GM12878 (cell line): ENCODE measurements at regions not wholly inside any gene's neighbourhood (a gene's known extent, or its start where the extent isn't known, plus 50 kb on each side); places are given as distances from the start of the nearest gene placed in this dataset.

Experiments
- ATAC-seq: fragments of 200-7000 bp; cut with Tn5 transposase; 3 replicates; pipeline ENCODE4 v1.9.1; 2020; ENCODE audit warnings: mild to moderate bottlenecking, moderate library complexity
- BruUV-seq: library from RNA; stranded (reverse); fragments of 400-500 nt; replicated peaks from 2 replicates; lab custom pipeline; 2021; lab: Mats Ljungman, UMichigan
- CTCF ChIA-PET: fragments of 300-600 bp; sonication (Branson Sonifier 250); formaldehyde crosslinking; extraction: SDS; loops from one replicate; lab custom pipeline; 2021; ENCODE audit warnings: inconsistent platforms; lab: Yijun Ruan, JAX
- POLR2A ChIA-PET: fragments of 350-600 bp; formaldehyde crosslinking; extraction: SDS; loops from one replicate; lab custom pipeline; 2021; ENCODE audit warnings: inconsistent platforms; lab: Charles Lee
- RAD21 ChIA-PET: fragments of 300-600 bp; sonication (Branson Sonifier 250); formaldehyde crosslinking; loops from one replicate; lab custom pipeline; 2023; ENCODE audit warnings: antibody characterized with exemption; ENCODE audit not compliant: unreplicated experiment; lab: Charles Lee
- SMC1A ChIA-PET: fragments of 300-600 bp; sonication (Branson Sonifier 250); formaldehyde crosslinking; loops from one replicate; lab custom pipeline; 2023; ENCODE audit not compliant: unreplicated experiment, uncharacterized antibody; lab: Charles Lee
- DNase-seq: peaks from one replicate; pipeline ENCODE4 v3.0.0-alpha.2; 2011; ENCODE audit warnings: low read depth, low spot score
- FAIRE-seq: peaks from 3 replicates; lab custom pipeline; 2011; peaks lifted over from hg19 to GRCh38; lab: Jason Lieb, UNC
- H2AFZ ChIP-seq: 2 replicates; pipeline ENCODE4 v1.6.0; 2011; ENCODE audit warnings: low read depth, low read length, control low read depth; ENCODE audit not compliant: control insufficient read depth
- H3K27ac ChIP-seq: 2 replicates; pipeline ENCODE4 v1.5.1; 2011; ENCODE audit warnings: control low read depth; ENCODE audit not compliant: control insufficient read depth, insufficient read depth
- H3K27me3 ChIP-seq, 2 experiments: replicated peaks in 1 of 2; 2 replicates each; pipeline versions ENCODE4 v1.6.0 to v1.6.1; 2011; ENCODE audit warnings: low read length in 1 of 2; ENCODE audit not compliant: control insufficient read depth in 2 of 2, insufficient read depth in 2 of 2
- H3K36me3 ChIP-seq, 2 experiments: 2 replicates each; pipeline ENCODE4 v1.5.1; 2011; ENCODE audit warnings: low read length in 1 of 2; ENCODE audit not compliant: control insufficient read depth in 2 of 2, insufficient read depth in 2 of 2
- H3K4me1 ChIP-seq: 2 replicates; pipeline ENCODE4 v1.6.1; 2011; ENCODE audit warnings: mild to moderate bottlenecking, low read length, moderate library complexity, mixed read lengths; ENCODE audit not compliant: control insufficient read depth, insufficient read depth
- H3K4me2 ChIP-seq: 2 replicates; pipeline ENCODE4 v1.6.0; 2011; ENCODE audit warnings: control low read depth; ENCODE audit not compliant: control insufficient read depth, insufficient read depth
- H3K4me3 ChIP-seq: fragments of 200-600 bp; sonication (generic); 2 replicates; pipeline ENCODE4 v1.5.1; 2016
- H3K79me2 ChIP-seq: 2 replicates; pipeline ENCODE4 v1.6.0; 2011; ENCODE audit warnings: low read length; ENCODE audit not compliant: control insufficient read depth, insufficient read depth
- H3K9ac ChIP-seq: 2 replicates; pipeline ENCODE4 v1.8.0; 2011; ENCODE audit warnings: low read length, control low read depth, mixed read lengths; ENCODE audit not compliant: control insufficient read depth, insufficient read depth
- H3K9me3 ChIP-seq: replicated peaks from 3 replicates; pipeline ENCODE4 v1.5.1; 2011; ENCODE audit warnings: mild to moderate bottlenecking, low read length; ENCODE audit not compliant: control insufficient read depth, insufficient read depth
- H4K20me1 ChIP-seq: 2 replicates; pipeline ENCODE4 v1.6.0; 2011; ENCODE audit not compliant: control insufficient read depth, insufficient read depth
- BCL11A ChIP-seq: IDR thresholded peaks from 2 replicates; pipeline ENCODE4 v1.6.1; 2011; ENCODE audit warnings: low read depth, low read length
- CEBPB ChIP-seq, 2 experiments: fragments of 150-350 bp in 1 of 2; IDR thresholded peaks; 2 replicates each; pipeline ENCODE4 v1.6.1; 2012 to 2014; ENCODE audit warnings: low read depth in 2 of 2, low read length in 2 of 2, borderline replicate concordance in 1 of 2, inconsistent platforms in 1 of 2
- CHD2 ChIP-seq: IDR thresholded peaks from 2 replicates; pipeline ENCODE4 v1.6.1; 2011; ENCODE audit warnings: low read depth, low read length, improper control_type of control experiment, borderline replicate concordance
- CHD4 ChIP-seq: fragments of 200-600 bp; sonication (generic); IDR thresholded peaks from 2 replicates; pipeline ENCODE4 v1.6.1; 2016; ENCODE audit warnings: mild to moderate bottlenecking
- KAT2A ChIP-seq: conservative IDR thresholded peaks from 2 replicates; pipeline ENCODE4 v1.6.1; 2011; ENCODE audit warnings: low read depth, low read length; ENCODE audit not compliant: control insufficient read depth
- MXI1 ChIP-seq: fragments of 150-350 bp; IDR thresholded peaks from 2 replicates; pipeline ENCODE4 v1.6.1; 2011; ENCODE audit warnings: low read depth, mild to moderate bottlenecking, inconsistent platforms, low read length, improper control_type of control experiment
- NFYB ChIP-seq: IDR thresholded peaks from 2 replicates; pipeline ENCODE4 v1.6.1; 2011; ENCODE audit warnings: low read depth, mild to moderate bottlenecking, low read length, improper control_type of control experiment, moderate library complexity; ENCODE audit not compliant: insufficient read depth
- NRF1 ChIP-seq: conservative IDR thresholded peaks from 2 replicates; pipeline ENCODE4 v1.6.1; 2011; ENCODE audit warnings: mild to moderate bottlenecking, low read depth, low read length, improper control_type of control experiment
- PAX8 ChIP-seq: fragments of 450-650 bp; IDR thresholded peaks from 2 replicates; pipeline ENCODE4 v1.6.1; 2017; ENCODE audit warnings: mild to moderate bottlenecking, moderate library complexity
- RAD51 ChIP-seq: fragments of 450-650 bp; IDR thresholded peaks from 2 replicates; pipeline ENCODE4 v1.6.1; 2016; ENCODE audit warnings: moderate library complexity, mild to moderate bottlenecking, inconsistent platforms
- SP1 ChIP-seq: IDR thresholded peaks from one replicate; pipeline ENCODE4 v1.6.1; 2011; ENCODE audit warnings: low read depth, low read length
- SREBF1 ChIP-seq: IDR thresholded peaks from 2 replicates; pipeline ENCODE4 v1.6.1; 2012; ENCODE audit warnings: mild to moderate bottlenecking, low read length
- WGBS: methylation state at CpG from one replicate; pipeline ENCODE4 v1.1.6; 2016; ENCODE audit warnings: low lambda C conversion rate; ENCODE audit not compliant: insufficient replicate concordance, insufficient coverage; ENCODE audit errors: missing lambda C conversion rate; 5-methylcytosine and 5-hydroxymethylcytosine counted together
- in situ Hi-C: fragments of 300-500 bp; cut with MboI; formaldehyde crosslinking; loops from 9 replicates; pipeline ENCODE4 v1.14.3; 2018; ENCODE audit warnings: mixed read lengths
- intact Hi-C: fragments of 100-400 bp; cut with micrococcal nuclease; formaldehyde crosslinking; loops from one replicate; pipeline ENCODE4 v1.14.2; 2022; ENCODE audit not compliant: unreplicated experiment
- TF ChIP-seq, protein P1 (sequence below): fragments of 450-650 bp; IDR thresholded peaks from 2 replicates; pipeline ENCODE4 v1.6.1; 2018; ENCODE audit warnings: mild to moderate bottlenecking, low read depth, moderate library complexity; ENCODE audit not compliant: partially characterized antibody
- TF ChIP-seq, protein P2 (sequence below): IDR thresholded peaks from 2 replicates; pipeline ENCODE4 v1.6.1; 2011; ENCODE audit warnings: mild to moderate bottlenecking, low read depth, low read length, moderate library complexity; ENCODE audit not compliant: insufficient replicate concordance

DNA sequence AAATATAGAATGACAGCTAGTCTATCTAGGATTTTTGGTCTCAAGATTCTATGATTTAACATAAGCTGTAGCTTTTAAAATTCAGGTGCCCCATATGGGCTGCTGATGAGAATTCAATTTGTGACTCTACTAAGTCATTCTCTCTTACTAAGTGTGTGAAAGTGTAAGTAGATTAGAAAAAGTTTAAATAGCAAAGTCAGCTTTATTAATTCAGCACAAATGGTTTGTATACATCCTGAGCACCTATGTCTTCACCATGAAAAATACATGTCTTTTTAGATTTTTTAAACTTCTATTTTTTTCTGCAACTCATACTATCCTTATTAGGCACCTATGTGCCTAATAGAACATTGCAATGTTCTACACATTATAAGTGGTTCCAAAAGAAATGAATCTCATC is 157.1 kb downstream of the METTL4 start (continued):
- TF ChIP-seq CHD2 (no peak), CEBPB (IDR thresholded peaks at IDR 0.05; ENCODE audit: borderline replicate concordance in 1 of 2, low read depth in 2 of 2, low read length in 2 of 2) (no peak)

GRCh38 chr18:2415656-2416055 is 155.6 kb downstream of the METTL4 start:
- no peak overlapping the region for H2AFZ ChIP-seq
- ChIA-PET CTCF (no interaction called here), RAD21 (interaction anchor here (1.6 kb wide), 1 partner anchor 20 kb away, joined by 4 read pairs; no protein-coding TSS in a partner anchor), SMC1A (no interaction called here), POLR2A (no interaction called here)
- no TSS peak for BruUV-seq
- no peak overlapping the region for H3K27ac ChIP-seq
- no peaks in the 10 kb centered on the region for H3K36me3 ChIP-seq
- no peaks in the 10 kb centered on the region for H3K79me2 ChIP-seq
- H3K4me3 ChIP-seq, result no peak overlapping the region
- H3K9me3 ChIP-seq, result no peaks in the 10 kb centered on the region
- no peak overlapping the region for H3K9ac ChIP-seq
- H4K20me1 ChIP-seq, result no peaks in the 10 kb centered on the region
- DNase-seq (no peak), ATAC-seq (no peak), FAIRE-seq (no peak)
- H3K4me2 ChIP-seq, result no peak overlapping the region
- no peaks in the 10 kb centered on the region for H3K4me1 ChIP-seq
- peaks cover 0 to 1% of the 10 kb centered on the region in 2 experiments; a peak in 2 of 4 replicates for H3K27me3 ChIP-seq
- WGBS, result 0% methylated on average over 3 of the region's 3 CpGs
- in situ Hi-C loops, result no loop called here
- TF ChIP-seq MXI1 (no peak), CHD4 (no peak), SREBF1 (no peak), KAT2A (no peak), SP1 (no peak), NFYB (no peak), NRF1 (no peak), BCL11A (no peak), PAX8 (no peak), RAD51 (no peak)
- TF ChIP-seq, protein P1, sequence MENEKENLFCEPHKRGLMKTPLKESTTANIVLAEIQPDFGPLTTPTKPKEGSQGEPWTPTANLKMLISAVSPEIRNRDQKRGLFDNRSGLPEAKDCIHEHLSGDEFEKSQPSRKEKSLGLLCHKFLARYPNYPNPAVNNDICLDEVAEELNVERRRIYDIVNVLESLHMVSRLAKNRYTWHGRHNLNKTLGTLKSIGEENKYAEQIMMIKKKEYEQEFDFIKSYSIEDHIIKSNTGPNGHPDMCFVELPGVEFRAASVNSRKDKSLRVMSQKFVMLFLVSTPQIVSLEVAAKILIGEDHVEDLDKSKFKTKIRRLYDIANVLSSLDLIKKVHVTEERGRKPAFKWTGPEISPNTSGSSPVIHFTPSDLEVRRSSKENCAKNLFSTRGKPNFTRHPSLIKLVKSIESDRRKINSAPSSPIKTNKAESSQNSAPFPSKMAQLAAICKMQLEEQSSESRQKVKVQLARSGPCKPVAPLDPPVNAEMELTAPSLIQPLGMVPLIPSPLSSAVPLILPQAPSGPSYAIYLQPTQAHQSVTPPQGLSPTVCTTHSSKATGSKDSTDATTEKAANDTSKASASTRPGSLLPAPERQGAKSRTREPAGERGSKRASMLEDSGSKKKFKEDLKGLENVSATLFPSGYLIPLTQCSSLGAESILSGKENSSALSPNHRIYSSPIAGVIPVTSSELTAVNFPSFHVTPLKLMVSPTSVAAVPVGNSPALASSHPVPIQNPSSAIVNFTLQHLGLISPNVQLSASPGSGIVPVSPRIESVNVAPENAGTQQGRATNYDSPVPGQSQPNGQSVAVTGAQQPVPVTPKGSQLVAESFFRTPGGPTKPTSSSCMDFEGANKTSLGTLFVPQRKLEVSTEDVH, result no peak
- TF ChIP-seq, protein P2, sequence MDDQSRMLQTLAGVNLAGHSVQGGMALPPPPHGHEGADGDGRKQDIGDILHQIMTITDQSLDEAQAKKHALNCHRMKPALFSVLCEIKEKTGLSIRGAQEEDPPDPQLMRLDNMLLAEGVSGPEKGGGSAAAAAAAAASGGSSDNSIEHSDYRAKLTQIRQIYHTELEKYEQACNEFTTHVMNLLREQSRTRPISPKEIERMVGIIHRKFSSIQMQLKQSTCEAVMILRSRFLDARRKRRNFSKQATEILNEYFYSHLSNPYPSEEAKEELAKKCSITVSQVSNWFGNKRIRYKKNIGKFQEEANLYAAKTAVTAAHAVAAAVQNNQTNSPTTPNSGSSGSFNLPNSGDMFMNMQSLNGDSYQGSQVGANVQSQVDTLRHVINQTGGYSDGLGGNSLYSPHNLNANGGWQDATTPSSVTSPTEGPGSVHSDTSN, result no peak
- TF ChIP-seq, all 136 proteins: peak for 0
- intact Hi-C loops, result no loop called here
